Jurkat, Clone E6-1 (cell line): ENCODE measurements at regions not wholly inside any gene's neighbourhood (a gene's known extent, or its start where the extent isn't known, plus 50 kb on each side); places are given as distances from the start of the nearest gene placed in this dataset.
A peak's percentile ranks its signal among the peaks of the same experiment; 100 is the strongest.

Experiments used
- DNase-seq: peaks from one replicate; pipeline ENCODE4 v3.0.0-alpha.2; 2011; ENCODE audit warnings: low read depth, low spot score
- H3K4me3 ChIP-seq: 2 replicates; pipeline ENCODE4 v1.5.1; 2011; ENCODE audit warnings: mild to moderate bottlenecking, low read length, control low read depth, moderate library complexity

DNA sequence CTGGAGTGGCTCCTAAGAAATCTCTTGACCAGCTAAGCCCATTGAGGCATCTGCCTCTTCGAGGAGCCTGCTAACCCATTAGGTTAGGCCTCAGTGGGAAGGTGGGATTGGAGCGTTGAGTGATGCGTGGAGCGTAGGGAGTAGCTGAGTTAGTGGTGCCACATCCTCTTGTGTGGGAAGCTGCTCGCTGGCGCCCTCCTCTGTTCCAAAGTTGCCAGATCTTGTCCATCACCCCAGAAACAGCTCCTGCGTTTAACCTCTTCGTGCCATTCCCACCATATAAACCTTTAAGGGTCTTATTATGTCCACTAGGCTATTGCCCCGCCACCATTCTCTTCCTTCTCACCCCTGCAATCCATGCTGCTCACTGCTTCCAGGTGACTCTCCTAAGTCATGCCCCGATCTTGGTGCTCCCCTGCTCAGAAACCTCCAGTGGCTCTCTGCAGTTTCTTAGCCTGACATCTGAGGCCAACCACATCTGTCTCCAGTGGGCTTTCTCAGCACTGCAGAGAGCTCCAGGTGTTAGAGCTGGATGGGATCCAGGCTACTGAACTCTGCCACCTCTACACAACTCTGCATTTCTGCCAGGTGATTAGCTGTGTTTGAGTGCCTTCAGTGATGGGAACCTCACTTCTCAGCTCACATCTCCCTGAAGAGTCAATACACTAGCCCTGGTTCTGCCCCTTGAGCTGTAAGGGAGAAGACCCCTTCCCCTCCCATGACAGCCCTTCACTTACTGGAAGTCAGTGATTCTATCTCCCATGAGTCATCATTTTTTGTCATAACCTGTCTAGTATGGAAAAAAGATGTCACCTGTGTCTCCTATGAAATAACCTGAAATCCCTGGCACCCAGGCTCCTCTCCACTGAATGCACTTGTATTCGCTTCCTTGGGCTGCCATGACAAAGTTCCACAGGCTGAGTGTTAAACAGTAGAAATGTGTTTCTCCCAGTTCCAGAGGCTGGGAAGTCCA lies 65.0 kb upstream of the FGFR2 start:
- H3K4me3 ChIP-seq, result no peak overlapping the region
- peak; percentile 5 for DNase-seq

DNA sequence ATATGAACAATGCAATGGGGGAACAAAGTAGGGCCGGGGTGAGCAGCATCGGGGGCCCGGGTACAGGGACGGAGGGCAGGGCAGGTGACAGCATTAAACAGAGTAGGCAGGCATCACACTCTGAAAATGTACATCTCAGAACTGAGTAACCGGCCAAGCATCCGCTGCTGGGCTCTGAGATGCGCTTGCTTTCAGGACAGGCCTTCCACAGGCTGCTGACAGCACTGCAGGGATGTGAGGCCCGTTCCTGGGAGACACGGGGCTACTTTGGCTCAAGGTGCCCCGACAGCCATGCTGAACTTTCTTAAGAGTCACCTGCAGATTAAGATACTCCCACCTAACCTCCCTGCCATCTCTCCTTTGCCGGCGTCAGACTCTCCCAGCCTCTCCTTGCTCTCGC lies 64.3 kb upstream of the FGFR2 start:
- no peak for DNase-seq

DNA sequence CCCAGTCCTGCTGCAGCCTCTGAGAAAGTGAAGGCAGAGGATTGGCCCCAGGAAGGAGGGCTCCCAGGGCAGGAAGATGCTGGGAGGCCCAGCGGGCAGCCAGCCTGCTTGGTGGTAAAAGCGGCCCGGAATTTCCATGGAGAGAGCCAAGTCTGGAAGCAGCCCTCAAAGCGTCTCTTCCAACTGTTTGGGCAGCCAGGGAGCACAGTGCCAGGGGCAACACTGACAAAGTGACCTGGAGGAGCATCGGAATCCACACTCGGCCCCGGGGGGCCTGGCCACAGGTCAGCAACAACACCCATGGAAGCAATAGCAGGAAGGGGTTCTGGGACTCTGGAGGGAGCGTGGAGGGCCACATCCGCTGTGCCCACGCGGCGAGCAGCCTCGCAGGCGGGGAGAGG lies 63.2 kb upstream of the FGFR2 start:
- no peak for DNase-seq
- no peak overlapping the region for H3K4me3 ChIP-seq

More for the DNA sequence above, 64.3 kb upstream of the FGFR2 start:
- no peak overlapping the region for H3K4me3 ChIP-seq

DNA sequence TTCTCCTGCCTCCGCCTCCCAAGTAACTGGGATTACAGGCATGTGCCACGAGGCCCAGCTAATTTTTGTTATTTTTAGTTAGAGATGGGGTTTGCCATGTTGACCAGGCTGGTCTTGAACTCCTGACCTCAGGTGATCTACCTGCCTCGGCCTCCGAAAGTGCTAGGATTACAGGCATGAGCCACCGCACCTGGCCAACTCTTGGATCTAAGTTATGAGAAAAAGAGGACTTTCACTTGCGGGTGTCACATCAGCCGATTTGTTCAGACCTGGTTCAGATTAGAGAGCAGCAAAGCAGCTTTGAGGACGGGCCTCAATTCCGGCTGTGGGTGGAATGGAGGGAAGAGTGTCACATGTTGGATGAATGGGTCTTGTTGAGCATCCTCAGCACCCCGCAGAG lies 61.0 kb upstream of the FGFR2 start:
- no peak overlapping the region for H3K4me3 ChIP-seq
- no peak for DNase-seq

DNA sequence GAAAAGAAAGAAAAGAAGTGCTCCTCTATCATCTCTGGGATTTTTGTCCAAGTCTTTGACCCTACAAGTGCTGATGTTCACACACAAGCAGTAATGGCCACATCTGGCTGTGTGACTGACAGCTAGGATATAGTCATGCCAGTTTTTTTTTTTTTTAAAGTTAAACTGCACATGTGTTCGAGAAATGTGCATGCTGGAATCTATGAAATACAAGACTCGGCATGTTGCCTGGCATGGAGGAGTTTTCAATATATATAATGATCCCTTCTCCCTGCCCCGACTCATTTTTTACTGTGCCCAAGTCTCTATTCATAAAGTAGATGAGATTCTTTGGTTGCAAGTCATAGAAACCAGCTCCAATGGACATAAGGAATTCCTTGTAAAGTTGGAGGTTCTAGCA lies 60.4 kb upstream of the FGFR2 start:
- DNase-seq, result no peak
- H3K4me3 ChIP-seq, result no peak overlapping the region

DNA sequence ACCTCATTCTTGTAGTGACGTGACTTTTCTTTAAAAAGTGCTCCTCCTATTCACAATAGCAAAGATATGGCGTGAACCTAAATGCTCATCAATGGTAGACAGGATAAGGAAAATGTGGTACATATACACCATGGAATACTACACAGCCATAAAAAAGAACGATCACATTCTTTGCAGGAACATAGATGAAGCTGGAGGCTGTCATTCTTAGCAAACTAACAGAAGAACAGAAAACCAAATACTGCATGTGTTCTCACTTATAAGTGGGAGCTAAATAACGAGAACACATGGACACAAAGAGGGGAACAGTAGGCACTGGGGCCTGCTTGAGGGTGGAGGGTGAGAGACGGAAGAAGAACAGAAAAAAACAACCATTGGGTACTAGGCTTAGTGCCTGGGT lies 59.9 kb upstream of the FGFR2 start:
- no peak overlapping the region for H3K4me3 ChIP-seq

DNA sequence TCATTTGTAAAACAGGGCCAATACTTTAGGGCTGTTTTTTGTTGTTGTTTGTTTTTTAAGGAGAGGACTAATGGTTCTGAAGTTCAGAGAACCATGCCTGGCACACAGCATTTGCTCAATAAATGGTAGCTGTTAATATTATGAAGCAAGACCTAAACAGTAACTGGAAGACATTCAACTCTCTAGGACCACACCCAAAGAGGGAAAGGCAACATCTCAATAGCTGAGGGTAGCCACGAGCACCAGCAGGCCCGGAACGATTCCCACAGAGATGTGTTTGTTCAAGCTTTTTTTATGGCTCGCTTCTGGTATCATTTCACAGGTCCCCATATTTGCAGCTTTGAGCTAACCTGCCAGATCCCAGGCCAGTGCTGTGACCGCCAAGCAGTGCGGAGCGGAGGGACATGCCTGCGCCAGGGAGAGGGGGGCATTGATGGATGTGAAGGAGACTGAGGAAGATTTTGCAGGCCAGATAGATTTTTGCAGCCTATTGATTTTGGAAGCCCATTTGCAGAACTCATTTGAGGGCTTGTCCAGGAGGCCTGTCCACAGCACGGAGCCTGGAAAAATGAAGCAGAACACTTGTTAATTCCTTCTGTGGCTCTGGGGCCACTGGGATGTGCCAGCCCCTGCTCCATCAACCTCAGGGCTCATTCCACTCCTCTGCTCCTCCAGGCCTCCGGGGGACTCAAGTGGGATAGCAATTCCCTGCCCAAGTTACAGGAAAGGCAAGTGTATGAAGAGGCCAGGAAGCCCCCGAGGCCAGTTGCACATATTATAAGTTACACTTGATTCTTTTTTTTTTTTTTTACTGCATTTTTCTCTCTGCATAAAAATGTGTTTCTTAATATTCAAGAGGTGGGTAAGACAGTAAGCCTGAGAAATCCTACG lies 57.3 kb upstream of the FGFR2 start:
- DNase-seq, result no peak
- H3K4me3 ChIP-seq, result no peak overlapping the region

More for the DNA sequence above, 59.9 kb upstream of the FGFR2 start:
- no peak for DNase-seq

DNA sequence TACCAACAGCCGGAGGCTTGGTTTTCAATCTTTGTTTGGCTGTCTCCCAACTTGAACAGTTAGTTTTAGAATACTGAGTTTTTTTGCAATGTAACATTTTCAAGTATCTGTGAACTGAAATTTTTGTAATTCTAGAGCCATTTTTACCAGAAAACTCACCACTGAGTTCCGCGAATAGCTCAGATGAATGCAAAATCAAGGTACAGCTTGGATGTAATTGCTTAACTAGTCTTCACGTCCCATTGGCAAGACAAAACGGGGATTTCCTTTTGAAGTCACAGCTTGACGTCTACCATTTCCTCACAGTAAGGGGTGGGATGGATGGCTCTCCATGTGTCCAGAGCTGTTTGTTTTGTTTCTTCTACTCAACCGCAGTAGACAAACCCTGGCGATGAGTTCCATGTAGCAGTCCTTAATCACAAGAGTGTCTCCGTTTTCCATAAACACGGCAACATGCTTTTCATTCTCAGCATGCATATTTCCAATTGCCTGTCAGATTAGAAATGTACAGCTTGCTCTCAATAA lies 55.8 kb upstream of the FGFR2 start:
- no peak for DNase-seq

DNA sequence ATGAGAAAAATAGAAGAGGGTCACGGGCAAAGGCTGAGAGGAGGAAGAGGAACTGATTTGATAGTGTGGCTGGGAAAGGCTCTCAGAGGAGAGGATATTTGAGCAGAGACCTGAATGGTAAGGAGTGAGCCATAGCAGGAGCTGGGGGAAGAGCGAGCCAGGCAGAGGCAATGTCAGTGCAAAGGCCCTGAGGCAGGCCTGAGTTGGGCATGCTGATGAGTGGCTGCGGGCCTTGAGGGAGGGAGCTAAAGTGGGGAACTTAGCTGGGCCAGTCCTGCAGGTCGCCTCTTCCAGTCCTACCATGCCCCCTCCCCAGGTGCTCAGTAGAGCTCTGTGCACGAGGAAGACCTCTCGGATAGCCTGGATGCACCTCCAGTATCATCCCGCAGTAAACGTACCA lies 55.4 kb upstream of the FGFR2 start:
- no peak for DNase-seq
- no peak overlapping the region for H3K4me3 ChIP-seq

More for the DNA sequence above, 55.8 kb upstream of the FGFR2 start:
- H3K4me3 ChIP-seq, result no peak overlapping the region

DNA sequence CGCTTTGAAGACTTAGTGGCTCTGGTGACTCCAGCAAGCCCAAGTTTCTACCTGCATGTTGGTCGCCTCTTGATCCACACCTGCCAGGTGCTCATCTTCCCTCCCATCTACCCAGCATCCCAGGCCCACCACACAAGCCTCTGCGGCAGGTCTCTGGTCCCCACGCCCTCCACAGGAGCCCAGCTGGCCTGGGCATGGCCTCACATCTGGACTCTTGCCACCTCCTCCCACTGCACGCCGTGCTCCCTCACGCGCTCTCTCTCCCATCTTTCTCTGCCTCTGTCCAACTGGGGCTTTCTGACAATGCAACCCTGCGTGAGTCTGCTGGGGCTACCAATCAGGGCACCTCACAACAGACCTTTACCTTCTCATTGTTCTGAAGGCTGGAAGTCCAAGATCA lies 50.2 kb upstream of the FGFR2 start:
- no peak overlapping the region for H3K4me3 ChIP-seq
- DNase-seq, result no peak

DNA sequence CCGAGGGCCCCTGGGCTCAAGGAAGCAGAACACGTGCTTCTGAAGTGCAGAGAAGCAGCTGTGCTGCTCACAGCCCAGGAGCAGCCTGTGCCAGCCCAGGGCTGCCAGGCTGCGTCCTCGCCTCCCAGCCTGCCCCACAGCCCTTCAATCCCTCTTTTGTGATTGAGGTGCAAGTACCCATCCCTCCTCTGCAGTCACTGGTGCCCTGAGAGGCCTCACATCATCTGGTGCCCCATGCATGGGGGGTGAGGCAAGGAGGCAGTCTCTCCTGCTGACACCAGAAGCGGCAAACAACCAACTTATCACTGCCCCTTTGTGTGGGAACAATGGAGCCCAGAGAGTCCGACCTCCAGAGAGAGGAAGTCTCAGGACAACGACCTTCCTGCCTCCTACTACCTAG lies 49.8 kb upstream of the FGFR2 start:
- H3K4me3 ChIP-seq, result no peak overlapping the region
- no peak for DNase-seq
